Spleen (tissue), 7 donors: ENCODE measurements at regions not wholly inside any gene's neighbourhood (a gene's known extent, or its start where the extent isn't known, plus 50 kb on each side); places are given as distances from the start of the nearest gene placed in this dataset.

Source experiments
- CTCF ChIP-seq, 11 experiments: fragments of 200-600 bp in 7 of 11; fragments of 450-650 bp in 4 of 11; sonication (generic) in 4 of 11; IDR thresholded peaks in 8 of 11; conservative IDR thresholded peaks in 3 of 11; 1 replicate in 7 of 11; 2 replicates in 4 of 11; pipeline versions ENCODE4 v1.4.0 to v1.8.0; 2016 to 2021; ENCODE audit warnings: antibody characterized with exemption in 11 of 11, inconsistent platforms in 4 of 11, mild to moderate bottlenecking in 1 of 11
- POLR2AphosphoS5 ChIP-seq, 3 donors: sonication (generic); formaldehyde crosslinking; IDR thresholded peaks; one replicate each; pipeline ENCODE4 v1.5.1; 2017; ENCODE audit warnings: antibody characterized with exemption in 3 of 3
- donor health status: DM: no; HTN: no; CAD: no; lungs with moderate emphysema.
- donor health status: DM: no; HTN: no; CAD: no.
- donor health status: DM: no; HTN: no; CAD: no.

DNA sequence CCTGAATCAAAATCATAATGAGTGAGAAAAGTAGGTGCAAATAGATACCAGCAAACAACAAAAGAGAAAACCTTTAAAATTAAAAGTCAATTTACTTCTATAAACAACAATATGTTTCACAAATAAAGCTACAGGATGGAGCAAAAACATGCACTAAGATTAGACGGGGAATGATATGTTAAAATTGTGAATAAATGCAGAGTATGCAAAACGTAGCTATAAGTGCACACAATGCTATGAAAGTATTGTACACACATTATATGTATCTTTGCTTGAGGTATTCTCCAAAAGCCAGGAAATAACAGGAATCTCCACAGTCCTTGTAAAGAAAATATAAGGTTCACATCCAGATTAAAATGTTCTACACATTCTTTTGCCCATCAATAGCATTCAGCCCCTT lies 523.9 kb downstream of the EFNB2 start:
- no peak for TF ChIP-seq CTCF (IDR thresholded peaks at IDR 0.05 in 8 of 11, conservative IDR thresholded peaks at IDR 0.05 in 3 of 11)
- TF ChIP-seq POLR2AphosphoS5 (IDR thresholded peaks at IDR 0.05), result no peak
